A673 (cell line): ENCODE measurements at regions not wholly inside any gene's neighbourhood (a gene's known extent, or its start where the extent isn't known, plus 50 kb on each side); places are given as distances from the start of the nearest gene placed in this dataset.

Source experiments
- EZH2 ChIP-seq: fragments of 200-600 bp; sonication (generic); IDR thresholded peaks from 2 replicates; pipeline ENCODE4 v1.6.1; 2017; ENCODE audit warnings: borderline replicate concordance, low read depth, mild to moderate bottlenecking, mixed read lengths, antibody characterized with exemption, low read length; ENCODE audit not compliant: poor library complexity, severe bottlenecking
- TF ChIP-seq, protein P1 (sequence below): fragments of 300-800, 200-600 bp; sonication (generic); conservative IDR thresholded peaks from 2 replicates; pipeline ENCODE4 v1.5.1; 2017; ENCODE audit warnings: low read depth, mild to moderate bottlenecking, antibody characterized with exemption, low read length, moderate library complexity, mixed read lengths

DNA sequence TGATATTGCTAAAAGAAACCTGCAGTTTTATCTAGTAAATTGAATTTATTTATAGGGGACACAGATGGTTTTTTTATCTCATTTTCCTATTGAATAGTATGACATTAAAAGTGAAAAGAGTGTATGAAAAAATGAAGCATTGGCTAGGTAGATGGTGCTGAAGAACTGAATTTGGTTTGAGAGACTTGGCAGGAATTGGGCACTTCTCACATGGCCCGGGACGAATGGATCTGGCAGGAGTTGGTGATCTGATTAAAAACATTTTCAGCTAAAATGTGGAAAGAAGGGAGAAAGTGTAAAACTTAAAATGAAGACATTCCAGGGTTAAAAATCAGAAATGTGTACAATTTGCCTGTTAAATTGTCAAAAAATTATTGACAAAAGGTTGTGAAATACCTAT, 1088.5 kb upstream of the PABPC4L start:
- TF ChIP-seq, protein P1, sequence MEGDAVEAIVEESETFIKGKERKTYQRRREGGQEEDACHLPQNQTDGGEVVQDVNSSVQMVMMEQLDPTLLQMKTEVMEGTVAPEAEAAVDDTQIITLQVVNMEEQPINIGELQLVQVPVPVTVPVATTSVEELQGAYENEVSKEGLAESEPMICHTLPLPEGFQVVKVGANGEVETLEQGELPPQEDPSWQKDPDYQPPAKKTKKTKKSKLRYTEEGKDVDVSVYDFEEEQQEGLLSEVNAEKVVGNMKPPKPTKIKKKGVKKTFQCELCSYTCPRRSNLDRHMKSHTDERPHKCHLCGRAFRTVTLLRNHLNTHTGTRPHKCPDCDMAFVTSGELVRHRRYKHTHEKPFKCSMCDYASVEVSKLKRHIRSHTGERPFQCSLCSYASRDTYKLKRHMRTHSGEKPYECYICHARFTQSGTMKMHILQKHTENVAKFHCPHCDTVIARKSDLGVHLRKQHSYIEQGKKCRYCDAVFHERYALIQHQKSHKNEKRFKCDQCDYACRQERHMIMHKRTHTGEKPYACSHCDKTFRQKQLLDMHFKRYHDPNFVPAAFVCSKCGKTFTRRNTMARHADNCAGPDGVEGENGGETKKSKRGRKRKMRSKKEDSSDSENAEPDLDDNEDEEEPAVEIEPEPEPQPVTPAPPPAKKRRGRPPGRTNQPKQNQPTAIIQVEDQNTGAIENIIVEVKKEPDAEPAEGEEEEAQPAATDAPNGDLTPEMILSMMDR, result no peak
- TF ChIP-seq EZH2, result no peak
